NCI-H526 (cell line): ENCODE measurements at regions not wholly inside any gene's neighbourhood (a gene's known extent, or its start where the extent isn't known, plus 50 kb on each side); places are given as distances from the start of the nearest gene placed in this dataset.
A peak's percentile ranks its signal among the peaks of the same experiment; 100 is the strongest.

Experiments
- DNase-seq, 2 experiments: peaks; one replicate each; lab custom pipeline; 2025; lab: John Stamatoyannopoulos, UW

DNA sequence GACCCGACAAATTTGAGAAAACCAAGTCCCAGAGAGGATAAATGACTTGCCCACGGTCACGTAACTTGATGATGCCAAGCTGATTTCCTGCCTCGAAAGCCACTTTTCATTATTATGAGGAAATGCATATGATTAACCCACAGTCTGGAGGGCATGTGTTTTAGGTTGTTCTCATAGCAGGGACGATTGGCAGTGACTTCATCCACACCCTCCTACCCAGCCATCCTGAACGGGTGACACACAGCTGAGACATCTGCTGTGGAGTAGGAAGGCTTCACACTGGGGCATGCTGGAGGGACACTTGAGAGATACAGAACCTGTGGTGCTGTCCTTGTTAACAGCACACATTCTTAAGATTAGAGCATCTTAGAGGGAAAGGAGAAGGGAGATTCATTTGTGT lies 65.4 kb upstream of the WDFY2 start:
- DNase-seq = no peak

DNA sequence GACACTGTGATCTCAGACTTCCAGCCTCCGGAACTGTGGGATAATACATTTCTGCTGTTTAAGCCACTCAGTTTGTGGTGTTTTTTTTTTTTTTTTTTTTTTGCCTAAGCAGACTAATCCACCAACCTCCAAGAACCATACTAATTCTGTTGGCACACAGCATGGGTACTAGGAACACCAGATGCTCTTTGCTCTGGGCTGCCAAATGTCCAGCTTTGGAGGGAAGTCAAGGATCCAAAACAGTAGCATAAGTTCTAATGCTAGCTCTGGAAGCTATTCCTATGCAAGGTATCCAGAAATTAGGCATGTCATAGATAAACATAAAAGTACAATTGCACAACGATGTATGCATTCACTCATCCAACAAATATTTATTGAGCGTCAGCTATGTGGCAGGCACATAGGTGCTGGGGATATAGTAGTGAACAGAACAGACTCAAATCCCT lies 64.5 kb upstream of the WDFY2 start:
- no peak for DNase-seq

- no peak for DNase-seq
Measured at GRCh38 chr13:51520524-51520923, 63.7 kb upstream of the WDFY2 start.

DNA sequence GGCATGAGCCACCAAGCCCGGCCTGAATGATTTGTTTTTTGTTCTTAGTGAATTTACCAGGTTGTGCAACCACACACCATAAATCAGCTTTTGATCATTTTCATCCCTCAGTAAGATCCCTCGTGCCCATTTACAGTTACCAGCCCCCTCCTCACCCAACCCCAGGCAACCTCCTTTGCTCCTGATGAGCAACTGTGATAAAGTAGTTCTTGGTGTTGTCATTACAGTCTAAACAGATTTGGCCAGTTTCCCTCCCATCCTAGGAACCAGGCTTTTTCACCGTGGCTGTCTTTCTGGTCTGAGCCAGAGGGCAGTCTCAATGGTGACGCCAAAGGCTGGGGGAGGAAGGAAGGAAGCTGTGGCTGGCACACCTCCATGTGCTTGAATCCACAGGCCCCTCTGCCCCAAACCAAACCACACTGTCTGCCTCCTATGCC lies 61.2 kb upstream of the WDFY2 start:
- DNase-seq = no peak

DNA sequence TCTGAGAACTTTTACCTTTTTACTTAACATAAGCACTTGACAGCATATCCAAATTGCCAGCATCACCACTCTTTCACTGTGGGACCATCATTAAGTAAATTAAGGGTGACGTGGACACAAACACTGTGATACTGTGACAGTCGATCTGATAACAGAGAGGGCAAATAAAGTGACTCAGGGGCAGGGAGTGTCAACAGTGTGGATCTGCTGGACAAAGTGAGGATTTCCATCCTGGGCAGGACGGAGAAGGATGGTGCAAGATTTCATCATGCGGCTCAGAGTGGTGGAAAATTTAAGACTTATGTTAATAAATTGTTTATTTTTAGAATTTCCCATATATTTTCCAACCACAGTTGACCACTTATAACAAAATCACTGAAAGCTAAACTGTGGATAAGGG lies 60.0 kb upstream of the WDFY2 start:
- peak; percentile 75 to 80 for DNase-seq

DNA sequence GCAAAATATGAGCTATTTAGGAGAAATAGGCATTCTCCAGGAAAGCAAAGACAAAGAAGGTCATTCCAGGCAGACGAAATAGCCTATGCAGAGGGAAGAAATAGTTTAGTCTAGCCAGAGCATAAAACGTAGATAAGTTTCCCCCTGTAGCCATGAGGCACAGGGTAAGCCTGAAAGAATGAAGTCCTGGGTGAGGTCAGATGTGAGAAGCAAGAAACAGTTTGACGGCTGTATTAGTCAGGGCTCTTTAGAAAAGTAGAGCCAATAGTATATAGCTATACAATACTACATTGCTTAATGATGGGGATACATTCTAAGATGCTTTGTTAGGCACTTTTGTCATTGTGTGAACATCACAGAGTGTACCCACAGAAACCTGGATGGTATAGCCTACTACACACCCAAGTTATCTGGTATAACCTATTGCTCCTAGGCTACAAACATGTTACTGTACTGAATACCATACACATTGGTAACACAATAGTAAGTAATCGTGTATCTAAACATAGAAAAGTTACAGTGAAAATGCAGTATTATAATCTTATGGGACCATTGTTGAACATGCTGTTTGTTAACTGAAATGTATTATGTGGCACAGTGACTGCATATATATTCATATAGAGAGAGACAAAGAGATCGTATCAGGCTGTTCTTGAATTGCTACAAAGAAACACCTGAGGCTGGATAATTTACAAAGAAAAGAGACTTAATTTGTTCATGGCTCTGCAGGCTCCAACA lies 59.3 kb upstream of the WDFY2 start:
- DNase-seq = peak; percentile 88 to 90

DNA sequence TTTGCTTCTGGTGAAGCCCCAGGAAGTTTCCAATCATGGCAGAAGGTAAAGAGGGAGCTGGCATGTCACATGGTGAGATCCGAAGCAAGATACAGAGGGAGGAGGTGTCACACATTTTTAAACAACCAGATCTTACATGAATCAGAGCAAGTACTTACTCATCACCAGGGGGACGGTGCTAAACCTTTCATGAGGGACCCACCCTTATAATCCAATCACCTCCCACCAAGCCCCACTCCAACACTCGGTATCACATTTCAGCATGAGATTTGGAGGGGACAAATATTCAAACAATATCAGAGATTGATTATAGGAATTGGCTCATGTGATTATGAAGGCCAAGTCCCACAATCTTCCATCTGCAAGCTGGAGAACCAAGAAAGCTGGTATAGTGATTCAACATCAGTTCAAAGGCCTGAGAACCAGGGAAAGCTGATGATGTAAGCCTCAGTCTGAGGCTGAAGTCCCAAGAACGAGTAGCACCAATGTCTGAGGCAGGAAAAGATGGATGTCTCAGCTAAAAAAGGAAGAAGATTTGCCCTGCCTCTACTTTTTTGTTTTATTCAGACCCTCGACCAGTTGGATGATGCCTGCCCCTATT lies 58.6 kb upstream of the WDFY2 start:
- no peak for DNase-seq

DNA sequence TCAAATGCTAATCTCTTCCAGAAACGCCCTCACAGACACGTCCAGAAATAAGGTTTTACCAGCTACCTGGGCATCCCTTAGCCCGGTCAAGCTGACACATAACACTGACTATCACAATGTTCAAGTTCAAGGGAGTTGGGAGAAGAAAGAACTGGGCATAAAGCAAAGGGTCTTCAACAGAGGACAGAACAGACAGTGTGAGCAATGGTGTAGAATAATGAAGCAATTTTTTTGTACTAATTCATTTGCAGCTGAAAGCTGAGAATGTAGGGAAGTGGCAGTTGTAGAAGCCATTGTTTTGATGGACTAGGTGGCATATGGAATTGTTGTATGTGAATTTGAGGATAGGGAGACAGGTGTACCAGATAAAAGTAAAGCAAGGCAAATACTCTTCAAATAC lies 58.1 kb upstream of the WDFY2 start:
- no peak for DNase-seq

DNA sequence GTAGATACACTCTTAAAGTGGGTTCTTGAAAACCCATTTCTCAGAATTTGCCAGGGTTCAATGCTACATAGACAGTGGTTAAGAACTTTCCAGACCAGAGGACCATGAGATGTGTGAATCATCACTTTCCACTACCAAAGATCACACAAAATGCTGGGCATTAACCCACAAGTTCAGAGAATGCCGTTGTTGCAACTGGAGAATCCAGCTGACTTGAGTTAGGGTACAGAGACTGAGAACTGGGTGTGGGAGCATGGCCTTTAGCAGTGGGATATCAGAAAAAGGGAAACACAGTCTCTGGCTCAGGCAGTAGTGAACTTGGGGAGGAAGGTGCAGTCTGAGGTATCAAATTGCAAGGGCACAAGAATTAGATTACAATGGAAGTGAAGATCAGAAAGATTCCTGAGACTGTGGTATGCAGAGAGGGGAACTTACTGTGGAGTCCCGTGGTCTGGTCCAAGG lies 51.5 kb upstream of the WDFY2 start:
- DNase-seq = no peak

DNA sequence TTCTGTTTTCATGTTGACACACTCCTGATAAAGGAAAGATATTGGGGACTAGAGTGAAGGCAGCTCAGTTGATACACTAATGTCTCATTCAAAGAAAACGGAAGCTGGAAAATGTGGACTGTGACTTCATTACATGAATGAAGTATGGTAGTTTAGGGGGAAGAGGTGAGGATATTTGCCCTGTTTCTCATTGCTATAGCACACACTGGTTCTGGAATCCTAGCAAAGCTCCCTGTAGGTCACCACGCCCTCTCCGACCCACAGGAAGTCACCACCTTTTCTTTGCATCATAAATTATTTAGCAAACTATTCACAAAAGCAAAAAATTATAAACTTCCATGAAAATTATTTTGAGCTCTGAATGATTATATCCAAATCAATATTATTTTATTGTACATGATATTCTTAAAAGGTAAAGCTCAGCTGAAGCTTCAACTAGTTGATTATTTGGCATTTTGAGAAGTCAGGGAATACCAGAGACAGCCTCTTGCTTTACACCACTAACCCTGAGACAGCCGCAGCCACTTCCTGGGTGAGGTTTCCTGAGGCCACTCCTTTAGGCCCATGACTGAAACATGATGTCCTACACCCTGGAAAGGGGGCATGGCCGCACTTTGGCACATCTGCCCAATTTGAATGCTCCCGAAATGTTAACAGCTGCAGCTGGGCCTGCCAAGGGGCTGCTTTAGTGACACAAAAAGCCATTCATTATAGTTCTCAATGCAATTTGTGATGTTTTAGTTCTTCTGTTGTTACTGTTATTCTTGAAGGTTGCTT lies 50.0 kb upstream of the WDFY2 start:
- DNase-seq = no peak
